GM23338 (cell line): ENCODE measurements at regions not wholly inside any gene's neighbourhood (a gene's known extent, or its start where the extent isn't known, plus 50 kb on each side); places are given as distances from the start of the nearest gene placed in this dataset.

Experiments used
- ATAC-seq: fragments of 200-7000 bp; cut with Tn5 transposase; 3 replicates; pipeline ENCODE4 v1.9.1; 2020
- DNase-seq: peaks from one replicate; pipeline ENCODE4 v3.0.0-alpha.2; 2015; ENCODE audit warnings: low spot score
- H2AFZ ChIP-seq: fragments of 200-600 bp; sonication (generic); 2 replicates; pipeline ENCODE4 v1.8.0; 2016; ENCODE audit warnings: antibody characterized with exemption, mild to moderate bottlenecking, moderate library complexity
- H3F3A ChIP-seq: fragments of 200-600 bp; sonication (generic); replicated peaks from 2 replicates; pipeline ENCODE4 v1.8.0; 2017; ENCODE audit warnings: antibody characterized with exemption, mixed run types, low read depth
- H3K27ac ChIP-seq: fragments of 200-600 bp; sonication (generic); 2 replicates; pipeline ENCODE4 v1.6.1; 2016; ENCODE audit warnings: low read depth
- H3K27me3 ChIP-seq: fragments of 200-600 bp; sonication (generic); 2 replicates; pipeline ENCODE4 v1.8.0; 2016; ENCODE audit warnings: mild to moderate bottlenecking, mixed run types, moderate library complexity; ENCODE audit not compliant: insufficient read depth
- H3K36me3 ChIP-seq: fragments of 200-600 bp; sonication (generic); 2 replicates; pipeline ENCODE4 v1.8.0; 2016; ENCODE audit warnings: mild to moderate bottlenecking; ENCODE audit not compliant: insufficient read depth
- H3K4me1 ChIP-seq: fragments of 200-600 bp; sonication (generic); 2 replicates; pipeline ENCODE4 v1.8.0; 2016; ENCODE audit warnings: mild to moderate bottlenecking, moderate library complexity; ENCODE audit not compliant: insufficient read depth
- H3K4me2 ChIP-seq: fragments of 200-600 bp; sonication (generic); 2 replicates; pipeline ENCODE4 v1.7.1; 2017; ENCODE audit warnings: mixed run types
- H3K4me3 ChIP-seq: fragments of 200-600 bp; sonication (generic); 2 replicates; pipeline ENCODE4 v1.6.1; 2016; ENCODE audit warnings: mixed run types
- H3K79me2 ChIP-seq: fragments of 200-600 bp; sonication (generic); replicated peaks from 2 replicates; pipeline ENCODE4 v1.8.0; 2017; ENCODE audit warnings: mild to moderate bottlenecking; ENCODE audit not compliant: insufficient read depth
- H3K9me2 ChIP-seq: fragments of 200-600 bp; sonication (generic); 2 replicates; pipeline ENCODE4 v1.8.0; 2017; ENCODE audit not compliant: insufficient read depth
- H4K20me1 ChIP-seq: fragments of 200-600 bp; sonication (generic); replicated peaks from 2 replicates; pipeline ENCODE4 v1.8.0; 2017; ENCODE audit warnings: mild to moderate bottlenecking; ENCODE audit not compliant: insufficient read depth
- H3K27ac Mint-ChIP-seq: 2 replicates; pipeline ENCODE4 v1.8.0; 2020; ENCODE audit warnings: inconsistent platforms, mild to moderate bottlenecking, moderate library complexity, mixed read lengths
- H3K27me3 Mint-ChIP-seq: 3 replicates; pipeline ENCODE4 v1.8.0; 2022; ENCODE audit warnings: low read depth, mild to moderate bottlenecking, moderate library complexity, mixed read lengths, inconsistent platforms; ENCODE audit not compliant: insufficient read depth, poor library complexity
- H3K36me3 Mint-ChIP-seq: 3 replicates; pipeline ENCODE4 v1.8.0; 2021; ENCODE audit warnings: low read depth, mild to moderate bottlenecking, inconsistent platforms, moderate library complexity, mixed read lengths
- H3K4me1 Mint-ChIP-seq: 3 replicates; pipeline ENCODE4 v1.8.0; 2020; ENCODE audit warnings: mild to moderate bottlenecking, inconsistent platforms, mixed read lengths
- H3K4me3 Mint-ChIP-seq: 3 replicates; pipeline ENCODE4 v1.8.0; 2021; ENCODE audit warnings: moderate library complexity, mild to moderate bottlenecking, inconsistent platforms, mixed read lengths
- H3K9me3 Mint-ChIP-seq: 3 replicates; pipeline ENCODE4 v1.8.0; 2020; ENCODE audit warnings: moderate library complexity, mild to moderate bottlenecking, inconsistent platforms, mixed read lengths
- CTCF ChIP-seq, 2 experiments: fragments of 200-600 bp in 1 of 2; sonication (generic) in 1 of 2; conservative IDR thresholded peaks; 2 replicates each; pipeline versions ENCODE4 v1.5.1 to v1.6.1; 2016 to 2017; ENCODE audit warnings: antibody characterized with exemption in 2 of 2, low read depth in 2 of 2, mild to moderate bottlenecking in 2 of 2, moderate library complexity in 1 of 2
- ETS1 ChIP-seq: IDR thresholded peaks from 2 replicates; pipeline ENCODE4 v1.6.1; 2016; ENCODE audit warnings: antibody characterized with exemption
- EZH2 ChIP-seq: fragments of 200-600 bp; sonication (generic); IDR thresholded peaks from one replicate; pipeline ENCODE4 v1.8.0; 2017; ENCODE audit warnings: antibody characterized with exemption, mild to moderate bottlenecking, low read depth; ENCODE audit not compliant: unreplicated experiment
- EZH2phosphoT487 ChIP-seq: fragments of 200-600 bp; sonication (generic); IDR thresholded peaks from one replicate; pipeline ENCODE4 v1.8.1; 2018; ENCODE audit warnings: antibody characterized with exemption; ENCODE audit not compliant: unreplicated experiment
- JUNB ChIP-seq: IDR thresholded peaks from one replicate; pipeline ENCODE4 v1.6.1; 2016; ENCODE audit warnings: antibody characterized with exemption; ENCODE audit not compliant: unreplicated experiment
- POLR2AphosphoS5 ChIP-seq: IDR thresholded peaks from 2 replicates; pipeline ENCODE4 v1.6.1; 2016; ENCODE audit warnings: antibody characterized with exemption, low read depth
- ZNF114 ChIP-seq: fragments of 250-450 bp; sonication (Bioruptor Pico); IDR thresholded peaks from 2 replicates; pipeline ENCODE4 v1.5.0; 2020; ENCODE audit warnings: mild to moderate bottlenecking, moderate library complexity

GRCh38 chr18:60070631-60071030, 170.8 kb downstream of the PMAIP1 start (continued):
- TF ChIP-seq CTCF (conservative IDR thresholded peaks at IDR 0.05; ENCODE audit: low read depth in 2 of 2) = no peak
- no peak for TF ChIP-seq ZNF114 (CRISPR knock-in tag)
- TF ChIP-seq JUNB = no peak
- no peak for TF ChIP-seq EZH2phosphoT487
- TF ChIP-seq POLR2AphosphoS5 = no peak

- peaks cover 26% of the 10 kb centered on the region for H3K4me1 ChIP-seq
- no peak overlapping the region for H3K4me2 ChIP-seq
- DNase-seq (peak; percentile 58), ATAC-seq (no peak; the same call in 2 of the 3 replicates)
- H3K4me3 Mint-ChIP-seq = no peak overlapping the region
- H3K9me2 ChIP-seq = peaks cover 2% of the 10 kb centered on the region; the same call in 1 of the 2 replicates
- peaks cover 2% of the 10 kb centered on the region for H3K27me3 Mint-ChIP-seq
- H3F3A ChIP-seq = no peaks in the 10 kb centered on the region
- no peak overlapping the region for H3K4me3 ChIP-seq
- no peak overlapping the region for H3K27ac ChIP-seq
- peaks cover 21% of the 10 kb centered on the region for H3K4me1 Mint-ChIP-seq
- no peak overlapping the region for H2AFZ ChIP-seq
- no peak for TF ChIP-seq ZNF114 (CRISPR knock-in tag)
- TF ChIP-seq CTCF (conservative IDR thresholded peaks at IDR 0.05; ENCODE audit: low read depth in 2 of 2) = peak; percentile 43 to 56
- no peak for TF ChIP-seq POLR2AphosphoS5
- no peak for TF ChIP-seq EZH2
- TF ChIP-seq ETS1 = no peak
- no peak for TF ChIP-seq JUNB
- peaks cover 11% of the 10 kb centered on the region for H3K9me3 Mint-ChIP-seq
- peaks cover 15% of the 10 kb centered on the region for H3K36me3 Mint-ChIP-seq
- no peaks in the 10 kb centered on the region for H3K79me2 ChIP-seq
- no peaks in the 10 kb centered on the region for H3K36me3 ChIP-seq
- H3K27ac Mint-ChIP-seq = no peak overlapping the region
- H3K27me3 ChIP-seq = no peaks in the 10 kb centered on the region
- H4K20me1 ChIP-seq = no peaks in the 10 kb centered on the region
Observed at GRCh38 chr18:60069145-60069544, 169.3 kb downstream of the PMAIP1 start.
